Urinary bladder (tissue), 3 donors: ENCODE measurements at regions not wholly inside any gene's neighbourhood (a gene's known extent, or its start where the extent isn't known, plus 50 kb on each side); places are given as distances from the start of the nearest gene placed in this dataset.
A peak's percentile ranks its signal among the peaks of the same experiment; 100 is the strongest.
"Not testable (repeated sequence)": the region's sequence is repeated elsewhere in the genome, so short reads cannot be mapped to it uniquely, and the experiment has no call there.

Experiments
- DNase-seq: peaks from one replicate; pipeline ENCODE4 v3.0.0-alpha.2; 2015; ENCODE audit errors: extremely low spot score
- H3K27ac ChIP-seq: one replicate; pipeline ENCODE4 v1.5.1; 2013; ENCODE audit warnings: low read depth, mild to moderate bottlenecking, moderate library complexity
- H3K36me3 ChIP-seq: one replicate; pipeline ENCODE4 v1.6.1; 2013; ENCODE audit warnings: mild to moderate bottlenecking, moderate library complexity; ENCODE audit not compliant: insufficient read depth
- H3K4me1 ChIP-seq: one replicate; pipeline ENCODE4 v1.6.1; 2013; ENCODE audit warnings: mild to moderate bottlenecking, moderate library complexity; ENCODE audit not compliant: insufficient read depth
- H3K4me3 ChIP-seq: one replicate; pipeline ENCODE4 v1.5.1; 2013; ENCODE audit warnings: low read depth, low read length
- WGBS: extraction: QIAGEN DNeasy Blood & Tissue Kit; methylation state at CpG from one replicate; pipeline ENCODE4 v1.1.7; 2013; 5-methylcytosine and 5-hydroxymethylcytosine counted together
- donor health status: healthy with polysubstance abuse.
- donor health status: healthy.

GRCh38 chr9:66152406-66152805 is 415.5 kb downstream of the FOXD4L4 start:
- H3K27ac ChIP-seq, H3K4me1 ChIP-seq, DNase-seq, H3K4me3 ChIP-seq, H3K36me3 ChIP-seq: not testable (repeated sequence)
- under 1% methylated on average over 14 of the region's 30 CpGs for WGBS

- not testable (repeated sequence) for H3K36me3 ChIP-seq, H3K4me3 ChIP-seq, H3K27ac ChIP-seq, H3K4me1 ChIP-seq
- 2% methylated on average over 35 of the region's 59 CpGs for WGBS
- DNase-seq, result peak; percentile 2
Measured at GRCh38 chr9:66153021-66153725, 416.2 kb downstream of the FOXD4L4 start.

- 16% methylated on average over 29 of the region's 40 CpGs for WGBS
- not testable (repeated sequence) for H3K4me1 ChIP-seq, H3K27ac ChIP-seq, DNase-seq, H3K36me3 ChIP-seq, H3K4me3 ChIP-seq
Measured at GRCh38 chr9:66153971-66154691, 417.2 kb downstream of the FOXD4L4 start.

GRCh38 chr9:66182316-66182715 is 445.4 kb downstream of the FOXD4L4 start:
- WGBS, result 90% methylated on average over 6 of the region's 7 CpGs
- DNase-seq, H3K4me1 ChIP-seq, H3K36me3 ChIP-seq, H3K27ac ChIP-seq, H3K4me3 ChIP-seq: not testable (repeated sequence)

- WGBS, result 79% methylated on average over 2 of the region's 2 CpGs
- not testable (repeated sequence) for DNase-seq, H3K4me1 ChIP-seq, H3K4me3 ChIP-seq, H3K36me3 ChIP-seq, H3K27ac ChIP-seq
Measured at GRCh38 chr9:66183648-66184047, 446.7 kb downstream of the FOXD4L4 start.

- DNase-seq, result not testable (repeated sequence)
Measured at GRCh38 chr9:66197199-66197598, 460.3 kb downstream of the FOXD4L4 start.

GRCh38 chr9:66198421-66198820 is 461.5 kb downstream of the FOXD4L4 start:
- DNase-seq, H3K27ac ChIP-seq, H3K4me1 ChIP-seq, H3K36me3 ChIP-seq, H3K4me3 ChIP-seq: not testable (repeated sequence)
- WGBS, result 43% methylated on average over 17 of the region's 22 CpGs

More at GRCh38 chr9:66197199-66197598, 460.3 kb downstream of the FOXD4L4 start:
- not testable (repeated sequence) for H3K27ac ChIP-seq, H3K36me3 ChIP-seq, H3K4me1 ChIP-seq, H3K4me3 ChIP-seq
- WGBS, result 79% methylated on average over 2 of the region's 4 CpGs

- H3K36me3 ChIP-seq, H3K4me3 ChIP-seq, DNase-seq, H3K4me1 ChIP-seq, H3K27ac ChIP-seq: not testable (repeated sequence)
- no CpG with 5 or more reads among the region's 1 CpG for WGBS
Measured at GRCh38 chr9:66206617-66207016, 469.7 kb downstream of the FOXD4L4 start.

- H3K4me1 ChIP-seq, H3K4me3 ChIP-seq, DNase-seq, H3K36me3 ChIP-seq, H3K27ac ChIP-seq: not testable (repeated sequence)
- no CpG with 5 or more reads among the region's 2 CpGs for WGBS
Measured at GRCh38 chr9:66207914-66208313, 471.0 kb downstream of the FOXD4L4 start.

- H3K36me3 ChIP-seq, H3K27ac ChIP-seq, H3K4me3 ChIP-seq, DNase-seq, H3K4me1 ChIP-seq: not testable (repeated sequence)
- WGBS, result 76% methylated on average over 4 of the region's 4 CpGs
Measured at GRCh38 chr9:66244763-66245162, 507.8 kb downstream of the FOXD4L4 start.

GRCh38 chr9:66245481-66245880 is 508.5 kb downstream of the FOXD4L4 start:
- not testable (repeated sequence) for H3K4me3 ChIP-seq, H3K4me1 ChIP-seq, H3K27ac ChIP-seq, DNase-seq, H3K36me3 ChIP-seq
- 56% methylated on average over 3 of the region's 3 CpGs for WGBS

GRCh38 chr9:66257581-66257980 is 520.6 kb downstream of the FOXD4L4 start:
- not testable (repeated sequence) for H3K27ac ChIP-seq, DNase-seq, H3K36me3 ChIP-seq, H3K4me3 ChIP-seq, H3K4me1 ChIP-seq
- 91% methylated on average over 2 of the region's 3 CpGs for WGBS

- not testable (repeated sequence) for H3K36me3 ChIP-seq, H3K4me3 ChIP-seq, H3K27ac ChIP-seq, H3K4me1 ChIP-seq, DNase-seq
- WGBS, result 95% methylated on average over 4 of the region's 4 CpGs
Measured at GRCh38 chr9:66261576-66261975, 524.6 kb downstream of the FOXD4L4 start.

GRCh38 chr9:66263621-66264020 is 526.7 kb downstream of the FOXD4L4 start:
- H3K4me3 ChIP-seq, H3K36me3 ChIP-seq, DNase-seq, H3K27ac ChIP-seq, H3K4me1 ChIP-seq: not testable (repeated sequence)
- 94% methylated on average over 17 of the region's 17 CpGs for WGBS
